ENCODE measurements at regions not wholly inside any gene's neighbourhood (a gene's known extent, or its start where the extent isn't known, plus 50 kb on each side); places are given as distances from the start of the nearest gene placed in this dataset.

DNA sequence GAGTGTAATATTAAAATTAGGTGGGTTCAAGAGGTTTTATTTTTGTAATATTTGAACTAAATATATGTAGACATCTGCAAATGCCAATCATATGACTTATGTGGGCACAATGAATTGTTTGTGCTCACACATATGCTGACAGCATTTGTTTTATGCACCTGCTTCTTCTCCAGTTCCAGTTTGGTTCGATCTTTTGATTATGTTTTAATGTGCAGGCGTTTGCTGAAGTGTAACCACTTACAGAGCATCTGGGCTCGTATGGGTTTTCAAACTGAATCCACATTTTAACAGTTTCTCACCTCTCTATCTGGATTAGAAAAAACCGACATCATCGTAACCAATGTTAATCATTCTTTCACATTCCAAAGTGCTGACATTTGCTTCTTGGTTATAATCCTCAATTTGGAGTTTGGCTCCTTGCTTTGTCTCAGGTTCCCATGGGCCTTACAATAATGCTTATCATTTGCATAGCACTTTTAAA is 129.1 kb upstream of the SPACA1 start:
- TF ChIP-seq POLR2A (IDR thresholded peaks at IDR 0.05; ENCODE audit: low read length): no peak
- TF ChIP-seq GATA1 (IDR thresholded peaks at IDR 0.05; ENCODE audit: low read depth, low read length): no peak

Data from erythroblast (primary cell).